Mesendoderm (in vitro differentiated cells): ENCODE measurements at regions not wholly inside any gene's neighbourhood (a gene's known extent, or its start where the extent isn't known, plus 50 kb on each side); places are given as distances from the start of the nearest gene placed in this dataset.

Experiments used
- DNase-seq: peaks from one replicate; pipeline ENCODE4 v3.0.0; 2013
- H2AK5ac ChIP-seq: 2 replicates; pipeline ENCODE4 v1.6.1; 2013; ENCODE audit warnings: low read length, inconsistent platforms
- H2BK120ac ChIP-seq: 2 replicates; pipeline ENCODE4 v1.6.1; 2013; ENCODE audit warnings: low read depth, mild to moderate bottlenecking, low read length, moderate library complexity, mixed read lengths
- H2BK15ac ChIP-seq: replicated peaks from 2 replicates; pipeline ENCODE4 v1.6.1; 2013; ENCODE audit warnings: low read depth, mild to moderate bottlenecking, moderate library complexity
- H2BK5ac ChIP-seq: 2 replicates; pipeline ENCODE4 v1.6.1; 2013; ENCODE audit warnings: low read length, inconsistent platforms
- H3K18ac ChIP-seq: 2 replicates; pipeline ENCODE4 v1.6.1; 2013; ENCODE audit warnings: mild to moderate bottlenecking, low read length, mixed read lengths
- H3K23ac ChIP-seq: one replicate; pipeline ENCODE4 v1.6.1; 2013; ENCODE audit warnings: low read length
- H3K27ac ChIP-seq: 2 replicates; pipeline ENCODE4 v1.5.1; 2013; ENCODE audit warnings: low read depth, mild to moderate bottlenecking, inconsistent platforms, low read length, moderate library complexity
- H3K27me3 ChIP-seq: 2 replicates; pipeline ENCODE4 v1.6.1; 2013; ENCODE audit warnings: low read length, control low read depth, mild to moderate bottlenecking, inconsistent platforms; ENCODE audit not compliant: insufficient read depth, poor library complexity
- H3K36me3 ChIP-seq: 2 replicates; pipeline ENCODE4 v1.6.1; 2013; ENCODE audit warnings: low read length, inconsistent platforms; ENCODE audit not compliant: control insufficient read depth, insufficient read depth
- H3K4ac ChIP-seq: one replicate; pipeline ENCODE4 v1.6.1; 2013; ENCODE audit warnings: low read depth, mild to moderate bottlenecking, low read length, moderate library complexity
- H3K4me1 ChIP-seq: 2 replicates; pipeline ENCODE4 v1.6.1; 2013; ENCODE audit warnings: low read depth, low read length, inconsistent platforms; ENCODE audit not compliant: control insufficient read depth
- H3K4me2 ChIP-seq: 2 replicates; pipeline ENCODE4 v1.6.1; 2013; ENCODE audit warnings: low read length
- H3K4me3 ChIP-seq: 2 replicates; pipeline ENCODE4 v1.5.1; 2013; ENCODE audit warnings: mild to moderate bottlenecking, low read length
- H3K56ac ChIP-seq: one replicate; pipeline ENCODE4 v1.6.1; 2013; ENCODE audit warnings: low read length
- H3K79me1 ChIP-seq: 2 replicates; pipeline ENCODE4 v1.6.1; 2013; ENCODE audit warnings: low read length, inconsistent platforms
- H3K79me2 ChIP-seq: 2 replicates; pipeline ENCODE4 v1.6.1; 2013; ENCODE audit warnings: mild to moderate bottlenecking, low read length; ENCODE audit not compliant: control insufficient read depth, insufficient read depth
- H3K9ac ChIP-seq: 2 replicates; pipeline ENCODE4 v1.6.1; 2013; ENCODE audit warnings: low read length, inconsistent platforms
- H4K5ac ChIP-seq: one replicate; pipeline ENCODE4 v1.6.1; 2013; ENCODE audit warnings: low read length
- H4K8ac ChIP-seq: one replicate; pipeline ENCODE4 v1.6.1; 2013; ENCODE audit warnings: low read depth, mild to moderate bottlenecking, control low read depth, low read length, moderate library complexity
- WGBS: extraction: QIAGEN DNeasy Blood & Tissue Kit; methylation state at CpG from one replicate; pipeline ENCODE4 v1.1.7; 2013; ENCODE audit warnings: low lambda C conversion rate, missing lambda C conversion rate; ENCODE audit not compliant: insufficient coverage; ENCODE audit errors: extremely low coverage; 5-methylcytosine and 5-hydroxymethylcytosine counted together

GRCh38 chr13:20351281-20352022, 119.3 kb upstream of the GJB6 start:
- Histone ChIP-seq H3K27ac (no peak overlapping the region), H3K4ac (no peak overlapping the region), H3K23ac (no peak overlapping the region)

DNA sequence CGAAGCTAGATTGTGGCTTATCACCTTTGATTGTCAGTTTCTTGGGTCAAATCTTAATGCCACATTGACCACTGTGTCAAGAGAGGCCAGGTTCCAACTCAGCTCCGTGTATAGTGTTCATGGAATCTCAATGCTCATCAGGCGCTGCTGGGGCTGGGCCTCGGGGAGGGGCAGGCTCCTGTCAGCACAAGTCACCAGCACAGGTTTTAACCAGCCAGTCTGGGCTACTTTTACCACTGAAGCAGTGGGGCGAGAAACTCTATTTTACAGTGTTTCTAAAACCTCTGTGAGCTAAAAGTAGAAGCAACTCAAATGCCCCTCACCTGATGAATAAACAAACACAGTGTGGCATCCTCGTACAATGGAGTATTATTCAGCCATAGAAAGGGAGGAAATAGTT, 118.7 kb upstream of the GJB6 start:
- Histone ChIP-seq H3K36me3 (peaks cover 1% of the 10 kb centered on the region), H3K4me3 (no peak overlapping the region), H3K4me1 (no peaks in the 10 kb centered on the region), H3K9ac (no peak overlapping the region), H3K79me1 (no peaks in the 10 kb centered on the region), H3K56ac (no peak overlapping the region), H4K8ac (no peak overlapping the region), H3K4ac (no peak overlapping the region), H3K79me2 (no peaks in the 10 kb centered on the region), H3K27me3 (no peaks in the 10 kb centered on the region), H3K18ac (no peak overlapping the region), H3K27ac (no peak overlapping the region), H2BK120ac (no peak overlapping the region), H4K5ac (no peak overlapping the region), H2BK5ac (no peak overlapping the region), H3K23ac (no peak overlapping the region), H2BK15ac (no peak overlapping the region), H3K4me2 (no peak overlapping the region), H2AK5ac (no peak overlapping the region)
- WGBS, result no CpG with 5 or more reads among the region's 6 CpGs
- DNase-seq, result no peak

More at GRCh38 chr13:20351281-20352022, 119.3 kb upstream of the GJB6 start:
- H3K27me3 ChIP-seq, result no peaks in the 10 kb centered on the region
- WGBS, result no CpG with 5 or more reads among the region's 6 CpGs
- no peak overlapping the region for H4K8ac ChIP-seq
- H3K18ac ChIP-seq, result no peak overlapping the region
- no peak overlapping the region for H2AK5ac ChIP-seq
- H4K5ac ChIP-seq, result no peak overlapping the region
- H3K4me2 ChIP-seq, result no peak overlapping the region
- no peak overlapping the region for H3K56ac ChIP-seq
- no peak overlapping the region for H3K9ac ChIP-seq
- H3K79me1 ChIP-seq, result no peaks in the 10 kb centered on the region
- H3K79me2 ChIP-seq, result no peaks in the 10 kb centered on the region
- H3K36me3 ChIP-seq, result peaks cover 1% of the 10 kb centered on the region
- no peaks in the 10 kb centered on the region for H3K4me1 ChIP-seq
- no peak for DNase-seq
- no peak overlapping the region for H3K4me3 ChIP-seq
- H2BK15ac ChIP-seq, result no peak overlapping the region
- H2BK120ac ChIP-seq, result no peak overlapping the region
- H2BK5ac ChIP-seq, result no peak overlapping the region

DNA sequence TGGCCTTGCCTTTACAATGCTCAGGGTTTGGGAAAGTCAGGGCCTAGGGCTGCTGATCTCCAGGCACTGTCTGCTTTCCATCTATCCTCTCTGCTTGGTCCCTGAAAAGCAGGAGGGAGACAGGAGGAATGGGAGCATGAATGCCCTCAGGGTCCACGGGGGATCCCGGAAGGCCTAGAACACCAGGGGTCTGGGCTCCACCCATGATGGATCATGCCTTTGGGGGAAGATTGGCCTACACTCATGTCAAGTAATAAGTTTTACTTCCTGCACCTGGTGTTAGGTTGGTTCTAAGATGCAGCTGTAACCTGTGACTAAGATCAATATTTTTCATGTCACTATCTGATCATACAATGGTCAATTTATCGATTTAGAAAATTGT, 118.3 kb upstream of the GJB6 start:
- Histone ChIP-seq H2BK120ac (no peak overlapping the region), H3K27ac (no peak overlapping the region), H3K56ac (no peak overlapping the region), H4K5ac (no peak overlapping the region), H4K8ac (no peak overlapping the region), H3K9ac (no peak overlapping the region), H2BK5ac (no peak overlapping the region), H3K4ac (no peak overlapping the region), H3K27me3 (no peaks in the 10 kb centered on the region), H3K79me1 (no peaks in the 10 kb centered on the region), H3K4me3 (no peak overlapping the region), H3K18ac (no peak overlapping the region), H2AK5ac (no peak overlapping the region), H3K79me2 (no peaks in the 10 kb centered on the region), H3K36me3 (peaks cover 1% of the 10 kb centered on the region), H3K4me1 (no peaks in the 10 kb centered on the region), H2BK15ac (no peak overlapping the region), H3K4me2 (no peak overlapping the region), H3K23ac (no peak overlapping the region)
- no peak for DNase-seq
- WGBS, result no CpG with 5 or more reads among the region's 3 CpGs

GRCh38 chr13:20349564-20350381, 117.7 kb upstream of the GJB6 start:
- Histone ChIP-seq H3K79me1 (no peaks in the 10 kb centered on the region), H3K9ac (no peak overlapping the region), H3K4me2 (no peak overlapping the region), H3K18ac (no peak overlapping the region), H3K4me3 (no peak overlapping the region), H2AK5ac (no peak overlapping the region), H4K8ac (no peak overlapping the region), H3K4ac (no peak overlapping the region), H3K4me1 (no peaks in the 10 kb centered on the region), H3K27ac (no peak overlapping the region), H2BK5ac (no peak overlapping the region), H2BK15ac (no peak overlapping the region), H3K36me3 (peaks cover 1% of the 10 kb centered on the region), H3K79me2 (no peaks in the 10 kb centered on the region), H2BK120ac (no peak overlapping the region), H4K5ac (no peak overlapping the region), H3K56ac (no peak overlapping the region), H3K27me3 (no peaks in the 10 kb centered on the region), H3K23ac (no peak overlapping the region)
- WGBS, result no CpG with 5 or more reads among the region's 17 CpGs
- no peak for DNase-seq

- Histone ChIP-seq H3K4me3 (no peak overlapping the region), H3K4me1 (no peaks in the 10 kb centered on the region), H3K4me2 (no peak overlapping the region), H3K23ac (no peak overlapping the region), H2BK5ac (no peak overlapping the region), H3K18ac (no peak overlapping the region), H3K27me3 (no peaks in the 10 kb centered on the region), H3K79me1 (no peaks in the 10 kb centered on the region), H2BK120ac (no peak overlapping the region), H4K5ac (no peak overlapping the region), H3K79me2 (no peaks in the 10 kb centered on the region), H3K27ac (no peak overlapping the region), H3K4ac (no peak overlapping the region), H4K8ac (no peak overlapping the region), H2BK15ac (no peak overlapping the region), H3K56ac (no peak overlapping the region), H2AK5ac (no peak overlapping the region), H3K36me3 (peaks cover 1% of the 10 kb centered on the region), H3K9ac (no peak overlapping the region)
- no peak for DNase-seq
- no CpG with 5 or more reads among the region's 8 CpGs for WGBS
These were observed 116.7 kb upstream of the GJB6 start for GRCh38 chr13:20348645-20349408.
